ENCODE measurements at regions not wholly inside any gene's neighbourhood (a gene's known extent, or its start where the extent isn't known, plus 50 kb on each side); places are given as distances from the start of the nearest gene placed in this dataset.

DNA sequence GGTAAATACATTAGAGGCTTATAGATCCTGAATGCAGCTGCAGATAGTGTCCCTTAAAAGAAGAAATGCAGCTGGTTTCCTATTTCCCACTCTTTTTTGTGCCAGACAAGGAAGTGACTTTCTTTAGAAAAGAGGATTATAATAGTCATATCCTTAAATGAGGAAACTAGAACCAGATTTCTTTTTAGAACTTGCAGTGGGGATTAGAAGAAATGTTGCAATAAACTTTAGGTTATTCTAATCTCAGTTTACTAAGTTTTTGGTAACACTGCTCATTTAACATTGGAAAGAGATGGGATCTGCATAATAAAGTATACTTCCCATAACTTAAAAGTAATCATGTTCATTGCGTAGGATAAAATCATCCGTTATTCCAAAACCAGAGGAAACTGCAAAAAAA lies 101.9 kb downstream of the SLIT2 start:
- no peak overlapping the region for H3K14ac ChIP-seq (replicated peaks; ENCODE audit: low read depth, low read length)
- H2AK9ac ChIP-seq (replicated peaks; ENCODE audit: low read depth, low read length, poor library complexity): no peak overlapping the region
- no peak overlapping the region for H2AFZ ChIP-seq (replicated peaks; ENCODE audit: low read length, poor library complexity)
- no peak overlapping the region for H2BK120ac ChIP-seq (ENCODE audit: low read depth, low read length)
- H4K20me1 ChIP-seq (ENCODE audit: insufficient read depth, low read length): no peaks in the 10 kb centered on the region
- H3K27me3 ChIP-seq (ENCODE audit: control insufficient read depth, insufficient read depth, low read length): no peaks in the 10 kb centered on the region
- intact Hi-C loops (cut with micrococcal nuclease) (no loop called here), dilution Hi-C loops (cut with HindIII; ENCODE audit: low sequenced_read_pairs, unreplicated experiment) (no loop called here), in situ Hi-C loops (cut with MboI; ENCODE audit: low sequenced_read_pairs) (no loop called here)
- H3K27ac ChIP-seq (ENCODE audit: insufficient read depth, low read length): no peak overlapping the region
- H3K9me1 ChIP-seq (ENCODE audit: insufficient read depth, low read length): no peaks in the 10 kb centered on the region; the same call in 1 of the 2 replicates
- H2BK5ac ChIP-seq (ENCODE audit: low read depth, low read length, poor library complexity, severe bottlenecking): no peak overlapping the region
- H3K9ac ChIP-seq (ENCODE audit: low read depth, low read length): no peak overlapping the region
- H3K4me2 ChIP-seq (ENCODE audit: low read depth, low read length): no peak overlapping the region
- no peak overlapping the region for H3K23ac ChIP-seq (ENCODE audit: low read depth, low read length)
- H4K5ac ChIP-seq (ENCODE audit: low read depth, low read length): no peak overlapping the region
- no peaks in the 10 kb centered on the region for H3K9me3 ChIP-seq (ENCODE audit: control insufficient read depth, insufficient read depth, low read length)
- no CpG with 5 or more reads among the region's 2 CpGs for WGBS, 2 experiments (ENCODE audit: extremely low coverage in 2 of 2, insufficient read length in 1 of 2)
- H3K4me3 ChIP-seq (ENCODE audit: insufficient read depth, low read depth, low read length): no peak overlapping the region
- no peak overlapping the region for H3K56ac ChIP-seq (ENCODE audit: extremely low read depth, insufficient read depth, low read length)
- H3K36me3 ChIP-seq (ENCODE audit: control insufficient read depth, insufficient read depth, low read length): no peaks in the 10 kb centered on the region
- ChIA-PET CTCF (no interaction called here), POLR2A (ENCODE audit: unreplicated experiment) (no interaction called here)
- DNase-seq: no peak
- no peak overlapping the region for H3K18ac ChIP-seq (ENCODE audit: low read depth, low read length)
- no TSS peak for BruUV-seq (replicated peaks)
- H2AK5ac ChIP-seq (ENCODE audit: low read depth, low read length): no peak overlapping the region
- H4K8ac ChIP-seq (ENCODE audit: low read depth in 2 of 2, low read length in 2 of 2): no peak overlapping the region
- H3K4me1 ChIP-seq (ENCODE audit: control insufficient read depth, insufficient read depth, low read length): no peaks in the 10 kb centered on the region
- TF ChIP-seq, protein P1, sequence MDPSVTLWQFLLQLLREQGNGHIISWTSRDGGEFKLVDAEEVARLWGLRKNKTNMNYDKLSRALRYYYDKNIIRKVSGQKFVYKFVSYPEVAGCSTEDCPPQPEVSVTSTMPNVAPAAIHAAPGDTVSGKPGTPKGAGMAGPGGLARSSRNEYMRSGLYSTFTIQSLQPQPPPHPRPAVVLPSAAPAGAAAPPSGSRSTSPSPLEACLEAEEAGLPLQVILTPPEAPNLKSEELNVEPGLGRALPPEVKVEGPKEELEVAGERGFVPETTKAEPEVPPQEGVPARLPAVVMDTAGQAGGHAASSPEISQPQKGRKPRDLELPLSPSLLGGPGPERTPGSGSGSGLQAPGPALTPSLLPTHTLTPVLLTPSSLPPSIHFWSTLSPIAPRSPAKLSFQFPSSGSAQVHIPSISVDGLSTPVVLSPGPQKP (IDR thresholded peaks at IDR 0.05; ENCODE audit: borderline replicate concordance, low read depth, low read length): no peak
- TF ChIP-seq CEBPB (IDR thresholded peaks at IDR 0.05; ENCODE audit: low read depth, low read length) (no peak), MXI1 (IDR thresholded peaks at IDR 0.05; ENCODE audit: borderline replicate concordance, low read depth, low read length) (no peak), NFE2L2 (IDR thresholded peaks at IDR 0.05; ENCODE audit: low read depth, low read length) (no peak), MAFK (IDR thresholded peaks at IDR 0.05; ENCODE audit: low read depth, low read length) (no peak), BHLHE40 (IDR thresholded peaks at IDR 0.05; ENCODE audit: low read depth, low read length) (no peak), RAD21 (IDR thresholded peaks at IDR 0.05; ENCODE audit: low read length) (no peak), SMC3 (IDR thresholded peaks at IDR 0.05; ENCODE audit: low read depth, low read length) (no peak), MAZ (IDR thresholded peaks at IDR 0.05; ENCODE audit: borderline replicate concordance, low read depth, low read length) (no peak), CHD1 (IDR thresholded peaks at IDR 0.05; ENCODE audit: low read depth, low read length) (no peak), POLR2A (IDR thresholded peaks at IDR 0.05; ENCODE audit: low read depth, low read length) (no peak), FOS (IDR thresholded peaks at IDR 0.05; ENCODE audit: low read depth, low read length) (no peak), RFX5 (IDR thresholded peaks at IDR 0.05; ENCODE audit: low read depth, low read length) (no peak), RCOR1 (IDR thresholded peaks at IDR 0.05; ENCODE audit: insufficient replicate concordance, low read length) (no peak)
- TF ChIP-seq, protein P2, sequence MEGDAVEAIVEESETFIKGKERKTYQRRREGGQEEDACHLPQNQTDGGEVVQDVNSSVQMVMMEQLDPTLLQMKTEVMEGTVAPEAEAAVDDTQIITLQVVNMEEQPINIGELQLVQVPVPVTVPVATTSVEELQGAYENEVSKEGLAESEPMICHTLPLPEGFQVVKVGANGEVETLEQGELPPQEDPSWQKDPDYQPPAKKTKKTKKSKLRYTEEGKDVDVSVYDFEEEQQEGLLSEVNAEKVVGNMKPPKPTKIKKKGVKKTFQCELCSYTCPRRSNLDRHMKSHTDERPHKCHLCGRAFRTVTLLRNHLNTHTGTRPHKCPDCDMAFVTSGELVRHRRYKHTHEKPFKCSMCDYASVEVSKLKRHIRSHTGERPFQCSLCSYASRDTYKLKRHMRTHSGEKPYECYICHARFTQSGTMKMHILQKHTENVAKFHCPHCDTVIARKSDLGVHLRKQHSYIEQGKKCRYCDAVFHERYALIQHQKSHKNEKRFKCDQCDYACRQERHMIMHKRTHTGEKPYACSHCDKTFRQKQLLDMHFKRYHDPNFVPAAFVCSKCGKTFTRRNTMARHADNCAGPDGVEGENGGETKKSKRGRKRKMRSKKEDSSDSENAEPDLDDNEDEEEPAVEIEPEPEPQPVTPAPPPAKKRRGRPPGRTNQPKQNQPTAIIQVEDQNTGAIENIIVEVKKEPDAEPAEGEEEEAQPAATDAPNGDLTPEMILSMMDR (conservative IDR thresholded peaks at IDR 0.05; ENCODE audit: low read depth, low read length): no peak
- TF ChIP-seq, protein P3, sequence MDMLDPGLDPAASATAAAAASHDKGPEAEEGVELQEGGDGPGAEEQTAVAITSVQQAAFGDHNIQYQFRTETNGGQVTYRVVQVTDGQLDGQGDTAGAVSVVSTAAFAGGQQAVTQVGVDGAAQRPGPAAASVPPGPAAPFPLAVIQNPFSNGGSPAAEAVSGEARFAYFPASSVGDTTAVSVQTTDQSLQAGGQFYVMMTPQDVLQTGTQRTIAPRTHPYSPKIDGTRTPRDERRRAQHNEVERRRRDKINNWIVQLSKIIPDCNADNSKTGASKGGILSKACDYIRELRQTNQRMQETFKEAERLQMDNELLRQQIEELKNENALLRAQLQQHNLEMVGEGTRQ (IDR thresholded peaks at IDR 0.05; ENCODE audit: low read depth, low read length): no peak
- H4K91ac ChIP-seq (ENCODE audit: insufficient read depth, low read depth, low read length): no peak overlapping the region
- H3K4ac ChIP-seq (ENCODE audit: low read depth, low read length): no peak overlapping the region
- H2BK20ac ChIP-seq (ENCODE audit: low read depth, low read length): no peak overlapping the region
- ATAC-seq (ENCODE audit: low read depth): no peak
- no peaks in the 10 kb centered on the region for H3K79me1 ChIP-seq (ENCODE audit: low read depth in 1 of 2, low read length in 2 of 2)
- H2BK15ac ChIP-seq (ENCODE audit: low read depth, low read length): no peak overlapping the region
